ENCODE measurements at regions not wholly inside any gene's neighbourhood (a gene's known extent, or its start where the extent isn't known, plus 50 kb on each side); places are given as distances from the start of the nearest gene placed in this dataset.

DNA sequence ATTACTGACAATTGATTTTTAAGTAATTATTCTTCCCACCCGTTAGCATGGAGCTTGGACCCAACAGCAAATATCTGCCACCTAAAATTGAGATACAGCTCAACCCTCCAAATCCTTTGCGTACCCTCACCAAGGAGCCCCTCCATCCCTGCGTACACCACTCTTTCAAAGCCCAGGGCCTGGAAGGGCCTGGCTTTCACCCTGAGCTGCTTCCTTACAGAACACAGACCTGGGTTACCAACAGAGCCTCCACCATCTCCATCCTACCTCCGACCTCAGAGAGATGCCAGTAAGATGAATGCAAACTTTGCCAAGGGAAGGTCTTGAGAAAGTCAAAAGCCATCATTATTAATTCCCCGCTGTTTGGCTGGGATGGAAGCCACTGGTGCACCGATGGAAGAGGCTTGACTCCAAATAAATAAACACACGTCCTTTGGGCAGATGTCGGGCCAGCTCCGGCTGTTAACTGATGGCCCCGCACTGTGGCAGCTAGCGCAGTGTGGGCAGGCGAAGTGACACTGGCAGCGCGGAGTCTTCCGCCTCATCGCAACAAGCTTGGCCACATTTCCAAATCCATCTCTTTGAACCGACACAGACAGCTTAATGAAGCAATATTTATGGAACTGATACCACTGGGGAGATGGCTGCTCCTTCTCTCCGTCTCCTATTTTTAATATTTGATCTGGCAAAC, 150.2 kb upstream of the VSTM2B start:
- Mint-ChIP-seq H3K9me3 (ENCODE audit: low read depth) (no peaks in the 10 kb centered on the region), H3K27me3 (ENCODE audit: low read depth) (peaks cover 3% of the 10 kb centered on the region), H3K36me3 (ENCODE audit: low read depth) (no peaks in the 10 kb centered on the region)

DNA sequence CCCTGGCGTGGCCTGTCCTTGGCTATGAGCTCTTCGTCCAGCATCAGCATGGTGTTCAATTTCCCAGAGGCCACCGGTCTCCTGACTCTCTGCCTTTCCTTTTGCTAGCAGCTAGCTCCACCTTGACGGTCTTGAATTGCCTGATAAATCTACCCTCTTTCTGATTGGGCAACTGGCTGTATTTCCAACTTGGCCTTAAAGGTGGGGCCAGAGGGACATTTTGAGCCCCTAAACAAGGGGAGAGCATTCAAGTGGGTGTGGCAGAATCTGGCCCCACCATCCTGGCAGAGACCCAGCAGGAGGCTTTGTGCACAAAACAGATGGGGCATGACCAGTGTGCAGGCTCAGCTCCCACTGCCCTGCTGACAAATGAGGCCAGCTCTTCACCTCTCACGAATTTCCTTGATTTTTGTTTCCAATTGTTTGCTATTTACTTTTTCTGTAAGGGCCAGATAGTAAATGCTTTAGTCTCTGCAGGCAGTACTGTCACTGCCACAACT, 148.9 kb upstream of the VSTM2B start:
- Mint-ChIP-seq H3K27me3 (ENCODE audit: low read depth) (peaks cover 3% of the 10 kb centered on the region), H3K9me3 (ENCODE audit: low read depth) (no peaks in the 10 kb centered on the region), H3K4me3 (ENCODE audit: unreplicated experiment) (no peak overlapping the region), H3K4me1 (ENCODE audit: low read depth) (no peaks in the 10 kb centered on the region), H3K36me3 (ENCODE audit: low read depth) (no peaks in the 10 kb centered on the region), H3K27ac (ENCODE audit: unreplicated experiment) (no peak overlapping the region)
- DNase-seq (ENCODE audit: low spot score) = no peak
- TF ChIP-seq, protein P1, sequence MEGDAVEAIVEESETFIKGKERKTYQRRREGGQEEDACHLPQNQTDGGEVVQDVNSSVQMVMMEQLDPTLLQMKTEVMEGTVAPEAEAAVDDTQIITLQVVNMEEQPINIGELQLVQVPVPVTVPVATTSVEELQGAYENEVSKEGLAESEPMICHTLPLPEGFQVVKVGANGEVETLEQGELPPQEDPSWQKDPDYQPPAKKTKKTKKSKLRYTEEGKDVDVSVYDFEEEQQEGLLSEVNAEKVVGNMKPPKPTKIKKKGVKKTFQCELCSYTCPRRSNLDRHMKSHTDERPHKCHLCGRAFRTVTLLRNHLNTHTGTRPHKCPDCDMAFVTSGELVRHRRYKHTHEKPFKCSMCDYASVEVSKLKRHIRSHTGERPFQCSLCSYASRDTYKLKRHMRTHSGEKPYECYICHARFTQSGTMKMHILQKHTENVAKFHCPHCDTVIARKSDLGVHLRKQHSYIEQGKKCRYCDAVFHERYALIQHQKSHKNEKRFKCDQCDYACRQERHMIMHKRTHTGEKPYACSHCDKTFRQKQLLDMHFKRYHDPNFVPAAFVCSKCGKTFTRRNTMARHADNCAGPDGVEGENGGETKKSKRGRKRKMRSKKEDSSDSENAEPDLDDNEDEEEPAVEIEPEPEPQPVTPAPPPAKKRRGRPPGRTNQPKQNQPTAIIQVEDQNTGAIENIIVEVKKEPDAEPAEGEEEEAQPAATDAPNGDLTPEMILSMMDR (IDR thresholded peaks at IDR 0.05) = no peak

More for the DNA sequence above, 150.2 kb upstream of the VSTM2B start:
- TF ChIP-seq, protein P1 (IDR thresholded peaks at IDR 0.05) = no peak
- Mint-ChIP-seq H3K4me1 (ENCODE audit: low read depth) (no peaks in the 10 kb centered on the region), H3K27ac (ENCODE audit: unreplicated experiment) (no peak overlapping the region), H3K4me3 (ENCODE audit: unreplicated experiment) (no peak overlapping the region)
- DNase-seq (ENCODE audit: low spot score) = no peak

DNA sequence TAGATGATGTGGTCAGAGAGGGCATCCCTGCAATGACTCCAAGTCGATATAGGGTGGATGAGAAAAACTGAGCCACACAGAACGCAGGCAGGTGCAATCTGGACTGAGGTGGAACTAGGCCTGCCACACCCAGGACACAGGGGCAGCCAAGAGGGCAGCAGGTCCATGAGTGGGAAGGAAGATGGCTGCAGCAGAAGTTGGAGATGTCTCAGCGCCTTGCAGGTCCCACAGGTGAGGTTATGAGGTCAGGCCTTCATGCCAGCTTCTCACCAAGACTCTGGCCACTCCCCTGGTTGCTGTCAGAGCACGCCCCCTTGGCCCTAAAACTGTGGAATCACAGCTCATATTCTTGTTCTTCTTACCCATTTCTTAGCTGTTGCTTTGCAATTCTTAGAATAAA, 147.7 kb upstream of the VSTM2B start:
- Mint-ChIP-seq H3K4me1 (ENCODE audit: low read depth) (no peaks in the 10 kb centered on the region), H3K9me3 (ENCODE audit: low read depth) (no peaks in the 10 kb centered on the region), H3K4me3 (ENCODE audit: unreplicated experiment) (no peak overlapping the region), H3K27me3 (ENCODE audit: low read depth) (peaks cover 3% of the 10 kb centered on the region), H3K36me3 (ENCODE audit: low read depth) (no peaks in the 10 kb centered on the region), H3K27ac (ENCODE audit: unreplicated experiment) (no peak overlapping the region)
- TF ChIP-seq, protein P1 (IDR thresholded peaks at IDR 0.05) = no peak
- DNase-seq (ENCODE audit: low spot score) = no peak

DNA sequence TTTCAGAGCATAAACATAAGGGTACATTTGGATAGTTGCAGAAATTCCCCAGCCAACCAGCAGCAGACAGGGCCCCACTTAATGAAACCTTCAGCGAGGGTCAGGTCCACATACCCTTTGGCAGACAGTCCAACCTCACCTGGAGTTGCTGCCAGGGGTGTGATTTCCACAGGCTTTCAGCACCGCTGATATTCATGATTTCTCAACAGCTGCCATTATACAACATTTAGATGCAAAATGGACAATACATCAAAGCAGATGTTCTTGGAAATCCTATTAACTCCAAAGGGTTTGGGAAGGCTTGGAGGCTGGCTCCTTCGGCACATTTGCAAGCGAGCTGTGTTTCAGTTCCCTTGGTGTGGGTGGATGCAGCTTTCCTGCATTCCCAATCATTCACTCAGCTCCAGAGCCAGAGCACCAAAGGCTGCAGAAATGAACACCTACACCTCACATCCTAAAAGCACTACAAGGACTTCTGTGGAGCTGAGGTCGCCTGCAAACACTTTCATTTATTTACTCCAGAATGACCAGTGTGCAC, 147.2 kb upstream of the VSTM2B start:
- DNase-seq (ENCODE audit: low spot score) = no peak
- no peaks in the 10 kb centered on the region for H3K36me3 Mint-ChIP-seq (ENCODE audit: low read depth)
- TF ChIP-seq, protein P1 (IDR thresholded peaks at IDR 0.05) = no peak
- no peak overlapping the region for H3K4me3 Mint-ChIP-seq (ENCODE audit: unreplicated experiment)
- H3K27ac Mint-ChIP-seq (ENCODE audit: unreplicated experiment) = no peak overlapping the region
- H3K9me3 Mint-ChIP-seq (ENCODE audit: low read depth) = no peaks in the 10 kb centered on the region
- H3K4me1 Mint-ChIP-seq (ENCODE audit: low read depth) = no peaks in the 10 kb centered on the region
- H3K27me3 Mint-ChIP-seq (ENCODE audit: low read depth) = peaks cover 3% of the 10 kb centered on the region

DNA sequence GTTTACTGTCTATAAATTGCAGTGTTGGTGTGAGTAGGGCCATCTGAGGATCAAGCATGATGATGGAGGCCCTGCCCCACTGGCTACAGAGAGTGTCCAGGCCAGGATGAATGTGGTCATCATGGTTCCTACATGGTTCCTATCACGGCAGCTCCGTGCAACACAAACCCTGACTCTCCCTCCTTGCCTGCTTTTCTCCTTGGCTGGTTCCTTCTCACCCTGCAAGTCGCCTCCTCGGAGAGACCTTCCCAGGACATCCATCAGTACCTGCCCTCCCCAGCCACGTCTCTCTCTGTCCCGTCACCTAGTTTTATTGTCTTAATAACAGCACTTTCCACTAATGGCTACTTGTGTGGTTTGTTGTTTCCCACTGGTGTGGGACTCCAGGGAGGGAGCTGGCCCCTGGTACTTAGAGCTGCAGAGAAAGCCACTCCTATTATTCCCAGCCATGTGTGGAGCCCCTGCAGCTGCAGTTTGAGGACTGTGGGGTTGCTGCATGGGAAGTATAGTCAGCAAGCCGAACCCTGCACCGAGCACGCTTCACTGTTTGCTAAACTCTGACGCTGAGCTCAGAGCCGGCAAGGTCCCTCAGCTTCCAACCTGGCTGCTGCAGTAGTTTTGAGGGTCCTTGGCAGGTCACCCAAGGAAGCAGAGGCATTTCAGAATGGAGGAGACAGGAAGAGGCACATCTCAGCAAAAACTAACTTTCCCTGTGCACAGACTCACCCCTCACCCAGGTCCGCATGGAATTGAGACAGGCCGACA, 146.4 kb upstream of the VSTM2B start:
- Mint-ChIP-seq H3K27ac (ENCODE audit: unreplicated experiment) (no peak overlapping the region), H3K4me3 (ENCODE audit: unreplicated experiment) (no peak overlapping the region), H3K9me3 (ENCODE audit: low read depth) (no peaks in the 10 kb centered on the region), H3K36me3 (ENCODE audit: low read depth) (no peaks in the 10 kb centered on the region), H3K4me1 (ENCODE audit: low read depth) (no peaks in the 10 kb centered on the region), H3K27me3 (ENCODE audit: low read depth) (peaks cover 3% of the 10 kb centered on the region)
- TF ChIP-seq, protein P1 (IDR thresholded peaks at IDR 0.05) = no peak
- no peak for DNase-seq (ENCODE audit: low spot score)
